Stimulated activated CD4-positive, alpha-beta T cell treated with anti-CD3 and anti-CD28 coated beads, TNF-alpha, amount 100 ng/mL, for 4 hours (primary cell): ENCODE measurements at regions not wholly inside any gene's neighbourhood (a gene's known extent, or its start where the extent isn't known, plus 50 kb on each side); places are given as distances from the start of the nearest gene placed in this dataset.
"Not testable (repeated sequence)": the region's sequence is repeated elsewhere in the genome, so short reads cannot be mapped to it uniquely, and the experiment has no call there.

Experiments
- DNase-seq, 3 experiments: peaks; one replicate each; pipeline ENCODE4 v3.0.0-alpha.2; 2020; ENCODE audit warnings: low read depth in 3 of 3

GRCh38 chrX:115911967-115912366 is 258.6 kb upstream of the AGTR2 start:
- no peak for DNase-seq

- no peak for DNase-seq
Measured at GRCh38 chrX:115912372-115912897, 258.1 kb upstream of the AGTR2 start.

DNA sequence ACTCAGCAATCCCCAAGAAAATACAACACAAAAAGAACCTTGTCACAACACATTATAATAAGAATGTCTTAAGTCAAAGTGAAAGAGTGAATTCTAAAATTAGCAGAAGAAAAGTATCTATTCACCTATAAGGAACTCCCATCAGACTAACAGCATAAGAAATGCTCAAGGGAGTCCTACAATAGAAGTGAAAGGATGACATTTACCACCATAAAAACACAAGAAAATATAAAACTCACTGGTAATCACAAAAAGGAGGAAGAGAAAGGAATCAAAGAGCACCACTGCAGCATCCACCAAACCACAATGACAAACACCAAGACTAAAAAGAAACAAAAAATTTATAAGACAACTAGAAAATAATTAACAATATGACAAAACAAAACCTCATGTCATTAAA is 257.0 kb upstream of the AGTR2 start:
- DNase-seq = no peak

DNA sequence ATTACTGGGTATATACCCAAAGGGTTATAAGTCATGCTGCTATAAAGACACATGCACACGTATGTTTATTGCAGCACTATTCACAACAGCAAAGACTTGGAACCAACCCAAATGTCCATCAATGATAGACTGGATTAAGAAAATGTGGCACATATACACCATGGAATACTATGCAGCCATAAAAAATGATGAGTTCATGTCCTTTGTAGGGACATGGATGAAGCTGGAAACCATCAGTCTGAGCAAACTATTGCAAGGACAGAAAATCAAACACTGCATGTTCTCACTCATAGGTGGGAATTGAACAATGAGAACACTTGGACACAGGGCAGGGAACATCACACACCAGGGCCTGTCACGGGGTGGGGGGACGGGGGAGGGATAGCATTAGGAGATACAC is 254.9 kb upstream of the AGTR2 start:
- not testable (repeated sequence) for DNase-seq

DNA sequence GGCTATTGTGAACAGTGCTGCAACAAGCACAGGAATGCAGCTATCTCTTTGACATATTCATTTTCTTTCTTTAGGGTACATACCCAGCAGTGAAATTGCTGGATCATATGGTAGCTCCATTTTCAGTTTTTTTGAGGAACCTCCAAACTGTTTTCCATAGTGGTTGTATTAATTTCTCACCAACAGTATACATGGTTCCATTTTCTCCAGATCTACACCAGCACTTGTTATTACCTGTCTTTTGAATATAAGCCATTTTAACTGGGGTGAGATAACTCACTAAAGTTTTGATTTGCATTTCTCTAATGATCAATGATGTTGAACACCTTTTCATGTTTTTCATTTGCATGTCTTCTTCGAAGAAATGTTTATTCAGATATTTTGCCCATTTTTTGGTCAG is 241.1 kb upstream of the AGTR2 start:
- DNase-seq = no peak

DNA sequence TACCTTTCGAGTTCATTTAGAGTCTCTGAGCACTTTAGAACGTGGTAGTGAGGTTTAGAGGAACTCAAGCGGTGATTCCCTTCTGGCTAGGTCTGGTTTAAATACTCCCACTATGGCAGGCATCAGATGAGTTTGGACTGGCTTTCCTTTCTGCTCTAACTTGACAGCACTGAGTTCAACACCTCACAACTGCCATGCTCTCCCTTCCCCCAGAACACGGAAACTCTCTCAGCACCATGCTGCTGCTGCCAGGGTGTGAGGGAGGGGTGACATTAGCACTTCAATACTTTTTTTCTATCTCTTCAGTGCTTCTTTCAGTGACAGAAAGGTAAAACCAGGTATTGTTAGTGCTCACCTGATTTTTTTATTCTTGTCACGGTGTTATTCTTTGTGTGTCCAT is 234.5 kb upstream of the AGTR2 start:
- no peak for DNase-seq

DNA sequence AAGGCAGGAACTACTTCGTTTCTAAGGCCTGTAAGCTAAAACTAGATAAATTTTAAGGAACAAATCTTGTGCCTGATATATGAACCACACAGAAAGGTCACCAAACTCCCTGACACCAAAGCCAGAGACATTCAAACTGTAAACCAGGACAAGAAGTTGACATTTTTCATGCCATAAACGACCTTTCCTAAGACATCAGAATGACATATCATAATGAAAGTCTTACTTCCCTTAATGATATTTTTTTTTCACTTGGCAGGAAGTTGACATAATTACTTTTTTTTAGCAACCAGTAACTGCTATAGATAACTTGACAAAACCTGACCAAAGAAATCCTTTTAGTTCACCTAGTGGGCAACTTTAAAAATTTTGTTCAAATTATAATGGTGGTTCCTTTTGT is 231.5 kb upstream of the AGTR2 start:
- DNase-seq = no peak

DNA sequence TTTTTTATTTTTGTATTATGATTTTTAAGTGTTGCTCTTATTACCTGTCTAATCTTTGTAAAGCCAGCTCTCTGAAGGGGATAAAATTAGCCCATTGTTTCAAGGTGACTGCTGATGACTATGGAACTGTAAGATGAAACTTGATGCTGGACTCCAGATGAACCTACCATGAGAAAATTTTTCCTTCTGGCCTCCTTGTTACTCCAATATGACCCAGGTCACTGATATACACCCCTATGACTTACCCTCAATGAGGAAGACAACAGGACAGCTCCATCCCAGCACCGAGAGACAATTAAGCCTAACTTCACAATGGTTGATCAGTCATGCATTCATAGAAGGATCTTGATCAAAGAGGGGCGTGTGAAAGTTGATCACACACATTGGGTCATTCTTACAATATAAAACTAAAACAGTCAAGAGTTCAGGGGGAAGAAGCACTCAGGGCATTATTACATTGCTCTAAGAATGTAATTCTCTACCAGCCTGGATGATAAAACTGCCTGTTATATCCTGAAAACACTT is 230.8 kb upstream of the AGTR2 start:
- DNase-seq = no peak

GRCh38 chrX:115940348-115940747 is 230.2 kb upstream of the AGTR2 start:
- DNase-seq = no peak

GRCh38 chrX:115940888-115941332 is 229.6 kb upstream of the AGTR2 start:
- no peak for DNase-seq

GRCh38 chrX:115941388-115941787 is 229.2 kb upstream of the AGTR2 start:
- no peak for DNase-seq

GRCh38 chrX:115946059-115946458 is 224.5 kb upstream of the AGTR2 start:
- no peak for DNase-seq

DNA sequence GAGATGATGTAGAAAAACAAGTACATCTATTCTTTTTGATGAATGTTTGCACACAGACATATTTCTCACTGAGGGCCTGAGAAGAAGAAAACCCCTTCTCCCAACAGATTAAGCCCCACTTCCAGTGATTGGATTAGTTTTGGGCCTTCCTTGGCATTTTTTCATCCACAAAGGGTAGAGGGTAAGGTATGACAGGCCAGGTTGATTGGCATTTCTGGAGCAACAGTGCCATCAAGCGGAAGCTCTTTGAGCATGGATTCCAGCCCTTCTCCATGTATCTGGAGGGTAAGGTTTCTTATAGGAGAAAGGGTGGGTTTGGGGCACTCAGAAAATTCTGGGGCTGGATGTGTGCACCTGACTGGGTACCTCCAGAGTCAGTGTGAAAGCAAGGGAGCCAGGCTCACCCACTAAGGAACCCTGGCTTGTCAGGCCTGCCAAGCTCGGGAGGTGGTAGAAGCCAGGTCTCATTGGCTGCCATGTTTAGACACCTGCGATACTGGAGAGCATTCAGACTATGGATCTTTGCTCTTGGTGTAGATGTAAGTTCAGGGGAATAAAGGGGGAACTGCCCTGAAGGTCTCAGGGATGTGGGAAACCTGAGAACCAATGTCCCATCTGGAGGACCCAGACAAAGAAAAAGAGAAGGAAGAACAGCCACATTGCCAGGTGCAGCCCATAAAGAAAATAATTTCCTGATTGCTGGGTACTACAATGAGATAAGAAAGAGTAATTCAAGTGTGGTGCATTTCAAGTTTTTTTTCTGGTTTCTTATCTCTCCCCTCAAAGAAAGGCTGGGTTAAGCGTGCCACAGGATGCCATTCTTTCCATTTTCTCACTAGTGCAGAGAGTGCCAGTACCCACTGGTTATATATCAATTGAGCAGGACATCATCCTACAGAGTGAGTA is 222.3 kb upstream of the AGTR2 start:
- no peak for DNase-seq

GRCh38 chrX:115949900-115950822 is 220.4 kb upstream of the AGTR2 start:
- DNase-seq = no peak

GRCh38 chrX:115952417-115953092 is 218.0 kb upstream of the AGTR2 start:
- no peak for DNase-seq

- DNase-seq = no peak
Measured at GRCh38 chrX:115957862-115958490, 212.6 kb upstream of the AGTR2 start.

GRCh38 chrX:115958687-115959359 is 211.7 kb upstream of the AGTR2 start:
- no peak for DNase-seq

GRCh38 chrX:115960440-115961084 is 210.0 kb upstream of the AGTR2 start:
- DNase-seq = no peak

- DNase-seq = no peak
Measured at GRCh38 chrX:115966920-115967319, 203.6 kb upstream of the AGTR2 start.
